Activated T-helper 1 cell treated with anti-CD3 and anti-CD28 coated beads, Interleukin-12 subunit alpha, Interleukin-12 subunit beta, Interleukin-2, Interleukin-4 antibody, amounts not matched to agents 30 ng/mL and 10 ng/mL and 1 ng/mL, durations not matched to agents 14 hours and 24 hours and 36 hours (primary cell): ENCODE measurements at regions not wholly inside any gene's neighbourhood (a gene's known extent, or its start where the extent isn't known, plus 50 kb on each side); places are given as distances from the start of the nearest gene placed in this dataset.

ENCODE experiments used
- DNase-seq: peaks from one replicate; pipeline ENCODE4 v3.0.0; 2021; ENCODE audit warnings: low spot score
- H3K27ac Mint-ChIP-seq: one replicate; pipeline ENCODE4 v1.8.0; 2021; ENCODE audit warnings: mild to moderate bottlenecking, mixed read lengths
- H3K27me3 Mint-ChIP-seq: one replicate; pipeline ENCODE4 v1.8.0; 2022; ENCODE audit warnings: mild to moderate bottlenecking, moderate library complexity, mixed read lengths; ENCODE audit not compliant: insufficient read depth
- H3K36me3 Mint-ChIP-seq: one replicate; pipeline ENCODE4 v1.8.0; 2021; ENCODE audit warnings: low read depth, mixed read lengths
- H3K4me1 Mint-ChIP-seq: one replicate; pipeline ENCODE4 v1.8.0; 2021; ENCODE audit warnings: low read depth, mixed read lengths
- H3K4me3 Mint-ChIP-seq: one replicate; pipeline ENCODE4 v1.8.0; 2021; ENCODE audit warnings: mild to moderate bottlenecking, moderate library complexity, mixed read lengths
- H3K9me3 Mint-ChIP-seq: one replicate; pipeline ENCODE4 v1.8.0; 2021; ENCODE audit warnings: mixed read lengths
- intact Hi-C: fragments of 100-400 bp; cut with micrococcal nuclease; formaldehyde crosslinking; loops from one replicate; pipeline ENCODE4 v1.15.1; 2024

DNA sequence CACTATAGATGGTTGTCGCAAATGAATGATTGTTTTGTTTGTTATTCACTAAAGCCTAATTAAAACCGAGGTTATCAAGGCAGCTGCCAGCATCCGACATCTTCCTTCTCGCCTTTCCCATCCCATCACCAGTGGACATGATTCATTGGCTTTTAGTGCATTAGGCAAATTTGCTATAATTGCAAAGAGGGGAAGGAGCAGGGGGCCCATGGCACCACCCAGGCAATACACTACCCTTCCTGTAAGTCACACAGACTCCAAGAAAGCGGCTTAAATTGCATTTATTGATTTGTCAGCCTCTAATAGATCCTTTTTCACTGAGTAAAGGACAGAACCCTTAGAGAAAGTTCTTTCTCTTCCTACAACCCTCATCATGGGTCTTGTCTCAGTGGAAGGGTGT lies 169.2 kb upstream of the NCAM1 start:
- no peak overlapping the region for H3K27ac Mint-ChIP-seq
- H3K27me3 Mint-ChIP-seq = no peaks in the 10 kb centered on the region

DNA sequence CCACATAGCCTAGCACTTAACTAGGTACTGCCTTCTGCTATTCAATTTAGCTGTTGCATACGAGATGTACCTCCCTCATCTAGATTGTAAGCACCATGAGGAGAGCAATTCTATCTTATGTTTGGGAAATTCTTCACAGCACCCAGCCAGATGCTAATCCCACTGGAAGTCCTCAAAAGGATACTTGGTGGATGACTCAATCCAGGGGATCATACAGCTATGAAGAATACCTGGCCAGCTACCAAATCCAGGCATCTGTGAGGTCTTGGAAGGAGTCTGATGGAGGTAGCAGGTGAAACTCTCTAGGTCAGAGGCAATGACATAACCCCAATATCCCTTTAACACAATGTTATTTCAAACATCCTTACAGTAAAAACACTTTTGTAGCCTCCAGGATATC lies 167.8 kb upstream of the NCAM1 start:
- intact Hi-C loops = no loop called here
- Mint-ChIP-seq H3K27me3 (no peaks in the 10 kb centered on the region), H3K9me3 (no peaks in the 10 kb centered on the region), H3K4me3 (no peak overlapping the region), H3K36me3 (no peaks in the 10 kb centered on the region), H3K4me1 (no peaks in the 10 kb centered on the region), H3K27ac (no peak overlapping the region)
- DNase-seq = no peak

More for the DNA sequence above, 169.2 kb upstream of the NCAM1 start:
- DNase-seq = no peak
- Mint-ChIP-seq H3K4me1 (no peaks in the 10 kb centered on the region), H3K4me3 (no peak overlapping the region), H3K36me3 (no peaks in the 10 kb centered on the region), H3K9me3 (no peaks in the 10 kb centered on the region)
- intact Hi-C loops = no loop called here

DNA sequence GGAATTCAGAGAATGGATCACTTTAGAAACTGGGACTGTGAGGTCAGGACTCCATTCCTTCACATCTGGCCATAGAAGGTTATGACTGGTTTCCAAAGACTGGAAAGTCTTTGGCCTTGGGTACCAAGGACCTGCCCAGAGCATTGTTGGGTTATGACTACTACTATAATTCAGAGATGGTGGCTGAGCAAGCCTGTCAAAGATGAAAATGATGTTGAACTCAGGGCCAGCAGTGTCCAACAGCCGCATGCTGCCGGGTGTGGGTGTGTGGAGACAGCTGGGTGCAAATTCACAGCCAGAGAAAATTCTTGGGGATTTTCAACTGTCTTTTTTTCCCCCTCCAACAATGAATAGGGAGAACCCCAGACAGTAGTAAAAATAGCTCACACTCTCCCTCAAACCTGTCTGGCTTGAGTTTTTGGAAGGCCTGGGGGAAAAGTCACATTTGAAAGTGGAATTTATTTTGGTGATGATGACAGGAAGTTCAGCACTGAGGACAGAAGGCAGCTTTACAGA lies 166.8 kb upstream of the NCAM1 start:
- Mint-ChIP-seq H3K27ac (no peak overlapping the region), H3K36me3 (no peaks in the 10 kb centered on the region), H3K4me1 (no peaks in the 10 kb centered on the region), H3K27me3 (no peaks in the 10 kb centered on the region), H3K9me3 (no peaks in the 10 kb centered on the region), H3K4me3 (no peak overlapping the region)
- DNase-seq = no peak
- intact Hi-C loops = no loop called here

DNA sequence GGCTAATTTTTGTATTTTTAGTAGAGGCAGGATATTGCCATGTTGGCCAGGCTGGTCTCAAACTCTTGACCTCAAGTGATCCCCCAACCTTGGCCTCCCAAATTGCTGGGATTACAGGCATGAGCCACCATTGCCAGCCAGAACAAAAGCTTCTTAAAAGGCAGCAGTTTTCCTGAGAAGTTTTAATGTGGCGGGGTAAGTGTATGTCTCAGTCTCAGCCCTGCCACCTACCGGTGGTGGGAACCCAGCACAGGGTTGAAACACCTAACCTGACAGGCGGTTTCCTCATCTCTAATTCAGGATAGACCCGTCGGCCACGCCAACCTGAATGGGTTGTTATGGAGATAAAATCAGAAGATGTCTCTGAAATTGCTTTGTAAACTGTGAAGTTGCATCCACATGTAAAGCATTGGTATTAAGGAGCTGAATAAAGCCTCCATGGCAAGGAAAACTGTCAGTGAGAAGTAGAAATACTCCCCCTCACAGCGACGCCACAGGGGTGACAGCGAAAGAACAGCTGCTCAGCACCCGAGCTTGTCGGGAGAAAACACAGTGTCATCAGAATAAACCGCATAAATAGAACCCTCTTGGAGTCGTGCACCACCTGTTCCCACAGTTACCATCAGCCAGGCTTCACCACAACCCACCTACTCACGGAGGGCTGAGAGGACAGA lies 165.9 kb upstream of the NCAM1 start:
- Mint-ChIP-seq H3K9me3 (no peaks in the 10 kb centered on the region), H3K27ac (no peak overlapping the region), H3K36me3 (no peaks in the 10 kb centered on the region), H3K4me1 (no peaks in the 10 kb centered on the region), H3K4me3 (no peak overlapping the region), H3K27me3 (no peaks in the 10 kb centered on the region)
- DNase-seq = no peak
- intact Hi-C loops = loop anchor here (5.0 kb wide), 2 partner anchors 208 to 503 kb away; no protein-coding TSS in a partner anchor

DNA sequence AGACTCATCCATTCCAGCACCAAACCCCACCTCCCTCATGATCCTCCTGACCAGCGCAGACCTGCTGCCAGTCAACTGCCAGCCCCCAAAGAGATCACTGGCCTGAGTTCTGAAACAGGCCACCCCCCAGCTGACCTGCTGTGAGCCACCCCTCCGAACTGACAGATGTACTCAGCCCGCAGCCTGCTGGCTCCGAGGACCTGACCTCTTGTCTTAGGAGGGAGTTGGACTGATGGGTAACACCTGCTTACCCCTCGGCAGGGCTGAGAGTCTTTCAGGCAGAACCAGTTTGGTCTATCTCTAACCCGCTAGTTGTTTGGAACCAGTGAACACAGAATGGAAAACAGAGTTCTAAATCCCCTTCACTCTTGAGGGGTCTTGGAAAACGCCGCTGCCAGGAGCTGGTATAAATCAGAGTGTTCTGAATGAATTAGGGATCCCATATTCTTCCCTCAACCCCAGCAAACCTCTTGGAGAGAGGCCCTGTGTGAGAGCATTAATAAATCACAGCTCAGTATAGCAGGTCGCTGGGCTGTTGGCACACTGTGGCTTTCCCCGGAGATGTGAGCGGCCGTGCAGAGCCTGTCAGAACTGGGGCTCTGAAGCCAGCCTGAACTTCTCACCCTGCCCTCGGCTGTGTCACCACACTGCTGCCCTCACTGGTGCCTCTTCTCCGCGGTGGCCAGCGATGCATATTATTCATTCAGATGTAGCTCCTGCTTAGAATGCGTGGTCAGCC lies 165.1 kb upstream of the NCAM1 start:
- Mint-ChIP-seq H3K27ac (no peak overlapping the region), H3K4me1 (no peaks in the 10 kb centered on the region), H3K36me3 (no peaks in the 10 kb centered on the region), H3K4me3 (no peak overlapping the region), H3K9me3 (no peaks in the 10 kb centered on the region), H3K27me3 (no peaks in the 10 kb centered on the region)
- DNase-seq = no peak
- intact Hi-C loops = loop anchor here (5.0 kb wide), 2 partner anchors 209 to 504 kb away; no protein-coding TSS in a partner anchor

DNA sequence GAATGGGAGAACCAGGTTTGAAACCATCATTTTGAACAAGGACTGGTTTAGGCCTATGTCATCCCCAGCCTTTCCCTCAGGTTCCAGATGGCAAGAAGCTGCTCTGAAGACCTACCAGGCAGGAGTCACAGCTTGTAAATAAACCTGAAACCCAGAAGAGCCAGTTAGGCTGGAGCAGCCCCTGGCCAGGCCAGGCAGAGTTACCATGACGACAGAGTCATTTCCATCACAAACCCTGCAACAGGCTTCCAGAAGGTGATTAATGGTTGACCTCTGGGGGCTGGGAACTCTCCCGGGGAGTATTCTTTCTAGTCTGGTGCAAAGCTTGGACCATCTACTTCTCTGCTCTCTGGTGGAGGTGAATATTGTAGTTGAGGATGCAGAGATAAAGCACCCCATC lies 164.1 kb upstream of the NCAM1 start:
- no peak for DNase-seq
- H3K36me3 Mint-ChIP-seq = no peaks in the 10 kb centered on the region
- intact Hi-C loops = loop anchor here (5.0 kb wide), 2 partner anchors 210 to 505 kb away; no protein-coding TSS in a partner anchor
- no peak overlapping the region for H3K27ac Mint-ChIP-seq
- H3K4me3 Mint-ChIP-seq = no peak overlapping the region
- no peaks in the 10 kb centered on the region for H3K4me1 Mint-ChIP-seq
- no peaks in the 10 kb centered on the region for H3K9me3 Mint-ChIP-seq
- peaks cover under 1% of the 10 kb centered on the region for H3K27me3 Mint-ChIP-seq

DNA sequence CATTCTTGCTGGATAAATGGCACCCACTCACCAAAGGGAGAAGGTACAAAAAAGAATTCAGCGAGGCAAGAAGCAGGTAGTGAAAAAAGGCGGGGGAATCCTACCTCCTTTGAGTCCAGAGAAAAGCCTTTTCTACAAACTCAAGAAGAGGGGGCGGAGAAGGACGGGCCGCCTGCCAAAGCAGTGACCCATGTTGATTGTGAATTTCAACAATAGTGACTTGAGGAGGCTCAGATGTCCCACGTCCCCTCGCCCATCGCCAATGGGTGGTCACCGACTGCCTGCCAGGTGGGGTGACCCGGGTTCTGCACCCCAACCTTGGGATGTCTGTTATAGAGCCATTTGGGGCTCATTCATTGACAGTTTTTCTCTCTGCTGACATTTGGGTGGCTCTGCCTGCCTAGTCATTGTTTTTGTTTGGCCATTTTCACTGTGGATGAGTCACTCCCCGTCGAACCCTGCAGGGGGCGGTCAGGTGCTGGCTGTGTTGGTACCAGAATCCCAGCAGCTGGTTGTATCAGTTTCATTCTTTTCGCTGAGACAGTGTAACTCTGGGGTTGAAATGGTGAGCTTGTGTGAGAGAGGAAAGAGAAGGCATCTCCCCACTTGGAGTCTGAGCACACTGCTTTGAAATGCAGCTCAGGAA lies 163.4 kb upstream of the NCAM1 start:
- Mint-ChIP-seq H3K9me3 (no peaks in the 10 kb centered on the region), H3K27me3 (peaks cover 5% of the 10 kb centered on the region), H3K4me1 (no peaks in the 10 kb centered on the region), H3K27ac (no peak overlapping the region), H3K4me3 (peak overlapping the region; percentile 10), H3K36me3 (no peaks in the 10 kb centered on the region)
- intact Hi-C loops = loop anchor here (2.0 to 5.0 kb wide), 3 partner anchors 210 to 505 kb away; no protein-coding TSS in a partner anchor
- peak; percentile 25 for DNase-seq

DNA sequence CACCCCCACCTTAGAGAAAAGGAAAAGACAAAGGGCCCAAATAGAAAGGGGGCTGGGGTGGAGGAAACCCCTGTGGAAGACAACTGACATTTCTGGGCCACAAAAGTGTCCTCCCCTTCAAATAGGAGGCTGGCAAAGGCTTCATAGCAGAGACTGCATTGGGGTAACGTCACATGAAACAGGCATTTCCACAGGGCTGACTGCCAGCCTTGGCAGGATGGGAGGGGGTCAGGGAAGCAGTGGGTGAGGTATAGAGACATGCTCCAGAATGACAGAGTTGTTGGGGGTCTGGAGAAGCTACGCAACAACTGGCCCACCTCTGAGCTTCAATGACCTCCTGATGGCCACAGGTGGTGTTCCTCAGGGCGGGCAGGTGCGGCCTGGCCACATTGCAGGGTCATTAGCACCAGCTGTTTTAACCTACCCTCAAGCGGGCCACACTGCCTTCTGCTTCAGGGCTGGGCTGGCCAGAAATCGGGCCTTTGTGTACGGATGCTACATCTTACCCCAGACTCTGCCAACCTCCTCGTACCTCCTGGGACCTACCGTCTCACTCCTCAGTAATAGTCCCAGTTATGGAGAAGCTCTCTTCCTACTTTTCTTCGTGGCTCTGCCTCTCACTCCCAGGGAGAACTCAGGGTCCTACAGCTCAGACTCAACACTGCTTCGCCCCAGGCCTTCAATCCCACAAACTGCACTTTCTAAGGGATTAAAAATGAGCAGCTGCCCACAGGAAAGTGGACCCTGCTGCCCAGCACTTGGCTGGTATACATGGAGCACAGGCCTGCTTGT lies 160.0 kb upstream of the NCAM1 start:
- no peak overlapping the region for H3K4me3 Mint-ChIP-seq
- no peak for DNase-seq
- no peak overlapping the region for H3K27ac Mint-ChIP-seq
- H3K27me3 Mint-ChIP-seq = peaks cover 9% of the 10 kb centered on the region
- intact Hi-C loops = no loop called here
- no peaks in the 10 kb centered on the region for H3K4me1 Mint-ChIP-seq
- no peaks in the 10 kb centered on the region for H3K9me3 Mint-ChIP-seq
- H3K36me3 Mint-ChIP-seq = no peaks in the 10 kb centered on the region

DNA sequence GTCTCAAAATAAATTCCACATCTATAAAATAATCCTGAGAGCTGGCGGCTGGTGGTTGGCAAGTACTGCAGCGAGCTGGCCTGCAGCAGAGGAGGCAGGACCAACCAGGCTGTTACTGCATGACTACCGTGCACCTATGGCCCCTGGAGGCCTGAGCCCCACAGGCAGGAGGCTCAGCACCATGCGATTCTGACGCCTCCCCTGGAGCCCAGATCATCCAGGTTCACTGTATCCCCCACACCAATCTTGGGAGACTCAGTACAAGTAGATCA lies 159.5 kb upstream of the NCAM1 start:
- H3K4me1 Mint-ChIP-seq = no peaks in the 10 kb centered on the region
- no peak for DNase-seq
- no peak overlapping the region for H3K27ac Mint-ChIP-seq
- no peak overlapping the region for H3K4me3 Mint-ChIP-seq
- peaks cover 9% of the 10 kb centered on the region for H3K27me3 Mint-ChIP-seq
- intact Hi-C loops = no loop called here
- H3K9me3 Mint-ChIP-seq = no peaks in the 10 kb centered on the region
- H3K36me3 Mint-ChIP-seq = no peaks in the 10 kb centered on the region

DNA sequence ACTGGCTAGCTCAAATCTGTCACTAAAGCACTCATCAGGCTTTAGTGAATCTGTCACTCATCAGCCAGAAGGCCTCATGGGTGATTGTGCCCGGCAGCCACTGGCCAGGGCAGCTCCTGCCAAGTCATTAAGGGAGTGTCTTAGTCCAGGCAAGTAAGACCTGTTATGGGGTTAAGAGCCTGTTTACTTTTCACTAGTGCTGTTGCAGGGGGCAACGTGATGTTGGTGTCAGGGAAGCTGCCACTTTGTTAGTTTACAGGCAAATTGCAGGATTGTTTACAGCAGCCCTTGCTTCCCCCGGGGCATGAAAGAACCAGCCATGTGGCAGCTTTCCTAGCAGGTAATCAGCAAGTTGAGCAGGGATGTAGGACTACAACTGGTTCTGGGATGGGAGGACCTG lies 155.6 kb upstream of the NCAM1 start:
- Mint-ChIP-seq H3K4me3 (no peak overlapping the region), H3K27ac (no peak overlapping the region), H3K36me3 (no peaks in the 10 kb centered on the region), H3K9me3 (no peaks in the 10 kb centered on the region), H3K4me1 (no peaks in the 10 kb centered on the region), H3K27me3 (peaks cover 11% of the 10 kb centered on the region)
- DNase-seq = no peak
- intact Hi-C loops = no loop called here

DNA sequence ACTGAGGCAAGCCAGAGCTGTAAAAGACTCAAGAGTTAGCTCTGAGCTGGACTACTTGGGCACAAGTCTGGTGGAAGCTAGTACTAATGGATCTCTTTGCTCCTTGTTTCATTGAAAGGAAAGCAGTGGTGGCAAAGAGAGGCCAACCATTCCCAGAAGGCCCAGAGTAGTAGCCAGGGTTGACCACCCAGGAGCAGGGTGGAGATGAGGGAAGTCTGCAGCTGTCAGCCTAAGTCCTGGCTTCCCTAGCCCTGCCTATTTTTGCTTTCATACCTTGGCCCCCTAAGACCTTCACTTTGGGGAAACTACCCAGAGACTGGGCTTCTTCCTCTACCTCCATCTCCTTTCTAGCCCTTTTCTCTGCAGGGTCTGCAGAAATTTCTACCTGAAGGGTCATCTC lies 155.0 kb upstream of the NCAM1 start:
- Mint-ChIP-seq H3K27me3 (peaks cover 11% of the 10 kb centered on the region), H3K9me3 (no peaks in the 10 kb centered on the region), H3K4me1 (no peaks in the 10 kb centered on the region)

DNA sequence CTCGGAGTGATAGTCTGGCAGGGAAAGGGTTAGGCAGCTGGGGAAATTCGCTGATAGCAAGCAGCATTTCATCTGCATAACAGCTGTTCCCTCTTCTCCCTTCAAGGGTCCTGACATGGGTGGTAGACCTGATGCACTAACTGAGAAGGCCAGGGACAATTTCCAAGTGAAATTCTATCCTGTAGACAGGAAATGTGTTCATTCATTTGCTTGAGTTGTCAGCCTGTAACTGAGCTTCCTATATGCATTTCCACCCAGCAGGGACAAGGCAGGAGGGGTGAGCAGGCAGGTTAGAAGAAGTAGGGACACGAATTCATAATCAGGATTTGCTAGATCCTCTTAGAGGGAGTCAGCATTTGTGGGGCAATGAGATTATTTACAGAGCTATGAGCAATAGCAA lies 154.3 kb upstream of the NCAM1 start:
- no peak for DNase-seq
- Mint-ChIP-seq H3K27me3 (peaks cover 11% of the 10 kb centered on the region), H3K9me3 (no peaks in the 10 kb centered on the region), H3K4me3 (no peak overlapping the region), H3K36me3 (no peaks in the 10 kb centered on the region), H3K4me1 (no peaks in the 10 kb centered on the region), H3K27ac (no peak overlapping the region)
- intact Hi-C loops = no loop called here

More for the DNA sequence above, 155.0 kb upstream of the NCAM1 start:
- intact Hi-C loops = no loop called here
- no peak overlapping the region for H3K27ac Mint-ChIP-seq
- no peak for DNase-seq
- H3K36me3 Mint-ChIP-seq = no peaks in the 10 kb centered on the region
- H3K4me3 Mint-ChIP-seq = no peak overlapping the region
